H1 (cell line): ENCODE measurements at regions not wholly inside any gene's neighbourhood (a gene's known extent, or its start where the extent isn't known, plus 50 kb on each side); places are given as distances from the start of the nearest gene placed in this dataset.

ENCODE experiments used
- CTCF ChIA-PET: fragments of 300-600 bp; sonication (Branson Sonifier 250); formaldehyde crosslinking; loops from one replicate; lab custom pipeline; 2021; ENCODE audit not compliant: partially characterized antibody; lab: Charles Lee
- POLR2A ChIA-PET: fragments of 300-600 bp; sonication (Branson Sonifier 250); formaldehyde crosslinking; loops from one replicate; lab custom pipeline; 2021; ENCODE audit warnings: inconsistent platforms; ENCODE audit not compliant: partially characterized antibody; lab: Charles Lee
- DNase-seq, 2 experiments: peaks; one replicate each; pipeline versions ENCODE4 v3.0.0 to v3.0.0-alpha.2; 2010 to 2022; ENCODE audit warnings: low spot score in 2 of 2, low read depth in 1 of 2, mixed read lengths in 1 of 2
- FAIRE-seq: peaks from 2 replicates; lab custom pipeline; 2011; peaks lifted over from hg19 to GRCh38; lab: Jason Lieb, UNC
- H2AFZ ChIP-seq: 2 replicates; pipeline ENCODE4 v1.8.1; 2012; ENCODE audit warnings: low read length, inconsistent platforms
- H2AK5ac ChIP-seq: 2 replicates; pipeline ENCODE4 v1.6.1; 2013; ENCODE audit warnings: low read depth, low read length
- H2BK120ac ChIP-seq: replicated peaks from 2 replicates; pipeline ENCODE3; 2013; ENCODE audit warnings: low read depth, low read length, inconsistent platforms
- H2BK12ac ChIP-seq: 2 replicates; pipeline ENCODE4 v1.6.1; 2013; ENCODE audit warnings: low read depth, low read length
- H2BK15ac ChIP-seq: 2 replicates; pipeline ENCODE4 v1.6.1; 2013; ENCODE audit warnings: low read length
- H2BK20ac ChIP-seq: 2 replicates; pipeline ENCODE4 v1.6.1; 2013; ENCODE audit warnings: low read length
- H2BK5ac ChIP-seq: 2 replicates; pipeline ENCODE4 v1.6.1; 2013; ENCODE audit warnings: low read depth, low read length
- H3K14ac ChIP-seq: 2 replicates; pipeline ENCODE4 v1.6.1; 2013; ENCODE audit warnings: inconsistent platforms; ENCODE audit not compliant: insufficient read length
- H3K18ac ChIP-seq: 2 replicates; pipeline ENCODE4 v1.6.1; 2013; ENCODE audit warnings: low read length; ENCODE audit errors: extremely low read depth
- H3K23ac ChIP-seq: 2 replicates; pipeline ENCODE4 v1.6.1; 2013; ENCODE audit warnings: inconsistent platforms; ENCODE audit not compliant: insufficient read length
- H3K23me2 ChIP-seq: 2 replicates; pipeline ENCODE4 v1.6.1; 2013; ENCODE audit warnings: low read depth, low read length
- H3K27ac ChIP-seq: 2 replicates; pipeline ENCODE4 v1.6.1; 2011; ENCODE audit warnings: low read depth, low read length, inconsistent platforms
- H3K27me3 ChIP-seq, 4 experiments: replicated peaks in 1 of 4; 1 replicate in 1 of 4; 2 replicates in 3 of 4; pipeline versions ENCODE4 v1.6.1 to v1.8.1; 2011 to 2013; ENCODE audit warnings: low read length in 3 of 4, mild to moderate bottlenecking in 3 of 4, inconsistent platforms in 2 of 4, mixed read lengths in 2 of 4, moderate library complexity in 1 of 4; ENCODE audit not compliant: control insufficient read depth in 3 of 4, insufficient read depth in 3 of 4; ENCODE audit errors: extremely low read depth in 1 of 4
- H3K36me3 ChIP-seq, 4 experiments: 2 replicates each; pipeline versions ENCODE4 v1.6.1 to v1.8.1; 2011 to 2013; ENCODE audit warnings: mild to moderate bottlenecking in 4 of 4, low read length in 3 of 4, moderate library complexity in 2 of 4, control low read depth in 1 of 4, inconsistent platforms in 1 of 4; ENCODE audit not compliant: insufficient read depth in 4 of 4, control insufficient read depth in 2 of 4
- H3K4ac ChIP-seq: replicated peaks from 2 replicates; pipeline ENCODE3; 2013; ENCODE audit warnings: low read length, low read depth, mixed read lengths, inconsistent platforms; ENCODE audit not compliant: insufficient read length
- H3K4me1 ChIP-seq, 4 experiments: replicated peaks in 1 of 4; 1 replicate in 1 of 4; 2 replicates in 3 of 4; pipeline versions ENCODE4 v1.6.1 to v1.8.1; 2011 to 2013; ENCODE audit warnings: low read length in 3 of 4, inconsistent platforms in 2 of 4, mixed read lengths in 1 of 4; ENCODE audit not compliant: insufficient read depth in 4 of 4, control insufficient read depth in 3 of 4
- H3K4me2 ChIP-seq, 2 experiments: 2 replicates each; pipeline versions ENCODE4 v1.6.1 to v1.8.1; 2011 to 2013; ENCODE audit warnings: low read depth in 2 of 2, low read length in 2 of 2, control low read depth in 1 of 2, inconsistent platforms in 1 of 2, mild to moderate bottlenecking in 1 of 2; ENCODE audit not compliant: insufficient read depth in 1 of 2
- H3K4me3 ChIP-seq, 4 experiments: fragments of 200-600, 300-600 bp in 1 of 4; sonication (generic), shearing (Covaris generic), sonication (Bioruptor Twin) in 1 of 4; 2 replicates each; pipeline versions ENCODE4 v1.5.1 to v1.8.1; 2011 to 2016; ENCODE audit warnings: low read length in 4 of 4, low read depth in 3 of 4, control low read depth in 2 of 4, inconsistent platforms in 2 of 4, mild to moderate bottlenecking in 2 of 4, mixed read lengths in 1 of 4, moderate library complexity in 1 of 4; ENCODE audit not compliant: insufficient read depth in 2 of 4; ENCODE audit errors: extremely low read depth in 1 of 4
- H3K56ac ChIP-seq: replicated peaks from 2 replicates; pipeline ENCODE3; 2013; ENCODE audit warnings: low read depth, mild to moderate bottlenecking, mixed read lengths, low read length, inconsistent platforms; ENCODE audit not compliant: insufficient read length
- H3K79me1 ChIP-seq: 2 replicates; pipeline ENCODE4 v1.6.1; 2013; ENCODE audit warnings: low read depth, low read length, control low read depth
- H3K79me2 ChIP-seq, 2 experiments: 2 replicates each; pipeline versions ENCODE4 v1.6.1 to v1.8.1; 2012 to 2013; ENCODE audit warnings: low read length in 2 of 2, mild to moderate bottlenecking in 2 of 2, inconsistent platforms in 1 of 2; ENCODE audit not compliant: insufficient read depth in 2 of 2, control insufficient read depth in 1 of 2
- H3K9ac ChIP-seq, 4 experiments: replicated peaks in 1 of 4; 1 replicate in 1 of 4; 2 replicates in 3 of 4; pipeline versions ENCODE4 v1.6.1 to v1.8.1; 2011 to 2013; ENCODE audit warnings: low read depth in 3 of 4, low read length in 3 of 4, control low read depth in 2 of 4, mild to moderate bottlenecking in 2 of 4, moderate library complexity in 2 of 4, inconsistent platforms in 1 of 4; ENCODE audit errors: extremely low read depth in 1 of 4
- H3K9me3 ChIP-seq, 2 experiments: 2 replicates each; pipeline versions ENCODE4 v1.6.1 to v1.8.1; 2012 to 2013; ENCODE audit warnings: mild to moderate bottlenecking in 2 of 2, moderate library complexity in 2 of 2, control low read depth in 1 of 2, inconsistent platforms in 1 of 2, low read depth in 1 of 2, low read length in 1 of 2, mixed read lengths in 1 of 2; ENCODE audit not compliant: insufficient read depth in 2 of 2
- H4K20me1 ChIP-seq, 2 experiments: replicated peaks in 1 of 2; 2 replicates each; pipeline versions ENCODE3 to v1.8.1; 2011 to 2013; ENCODE audit warnings: inconsistent platforms in 2 of 2, low read length in 2 of 2, mild to moderate bottlenecking in 1 of 2; ENCODE audit not compliant: insufficient read depth in 2 of 2, control insufficient read depth in 1 of 2
- H4K5ac ChIP-seq: 2 replicates; pipeline ENCODE4 v1.6.1; 2013; ENCODE audit warnings: low read length, low read depth, mixed read lengths, inconsistent platforms; ENCODE audit not compliant: insufficient read length
- H4K8ac ChIP-seq: 2 replicates; pipeline ENCODE4 v1.8.0; 2013; ENCODE audit warnings: mild to moderate bottlenecking, moderate library complexity, low read length, inconsistent platforms; ENCODE audit not compliant: insufficient read depth; ENCODE audit errors: extremely low read depth
- H4K91ac ChIP-seq: replicated peaks from 2 replicates; pipeline ENCODE3; 2013; ENCODE audit warnings: low read length, mixed read lengths, inconsistent platforms; ENCODE audit not compliant: insufficient read length
- ATF2 ChIP-seq: IDR thresholded peaks from 2 replicates; pipeline ENCODE4 v1.6.1; 2012; ENCODE audit warnings: low read length, inconsistent platforms
- GABPA ChIP-seq: IDR thresholded peaks from 2 replicates; pipeline ENCODE4 v1.6.1; 2011; ENCODE audit warnings: mild to moderate bottlenecking, low read length, moderate library complexity, borderline replicate concordance; ENCODE audit not compliant: insufficient read depth
- POU5F1 ChIP-seq: IDR thresholded peaks from 2 replicates; pipeline ENCODE4 v1.6.1; 2011; ENCODE audit warnings: low read depth, mild to moderate bottlenecking, low read length, moderate library complexity
- RAD21 ChIP-seq, 2 experiments: IDR thresholded peaks in 1 of 2; conservative IDR thresholded peaks in 1 of 2; 2 replicates each; pipeline ENCODE4 v1.6.1; 2011; ENCODE audit warnings: low read depth in 2 of 2, low read length in 2 of 2, improper control_type of control experiment in 1 of 2, inconsistent platforms in 1 of 2, mild to moderate bottlenecking in 1 of 2, moderate library complexity in 1 of 2
- SP2 ChIP-seq: IDR thresholded peaks from 2 replicates; pipeline ENCODE4 v1.6.1; 2012; ENCODE audit warnings: mild to moderate bottlenecking, low read length, inconsistent platforms
- USF2 ChIP-seq: IDR thresholded peaks from 2 replicates; pipeline ENCODE4 v1.6.1; 2011; ENCODE audit warnings: low read length, improper control_type of control experiment
- WGBS, 2 experiments: shearing (Covaris generic) in 1 of 2; methylation state at CpG; one replicate each; pipeline versions ENCODE4 v1.1.6 to v1.1.7; 2013 to 2015; ENCODE audit warnings: low lambda C conversion rate in 2 of 2, mixed read lengths in 2 of 2, inconsistent platforms in 1 of 2, low coverage in 1 of 2, missing lambda C conversion rate in 1 of 2; ENCODE audit not compliant: insufficient replicate concordance in 2 of 2, insufficient coverage in 1 of 2, insufficient read length in 1 of 2; ENCODE audit errors: extremely low coverage in 1 of 2, missing lambda C conversion rate in 1 of 2; 5-methylcytosine and 5-hydroxymethylcytosine counted together

- H4K20me1 ChIP-seq = no peaks in the 10 kb centered on the region
- H3K4me1 ChIP-seq = no peaks in the 10 kb centered on the region
- H4K91ac ChIP-seq = no peak overlapping the region
- H3K4me3 ChIP-seq = no peak overlapping the region
- no peaks in the 10 kb centered on the region for H3K27me3 ChIP-seq
- H3K56ac ChIP-seq = no peak overlapping the region
- no peak overlapping the region for H2BK20ac ChIP-seq
- 83% methylated on average over 1 of the region's 1 CpG; no CpG with 5 or more reads in 1 of the 2 experiments for WGBS, 2 experiments
- no peak overlapping the region for H3K23ac ChIP-seq
- H4K5ac ChIP-seq = no peak overlapping the region
- DNase-seq (no peak), FAIRE-seq (no peak)
- no peak overlapping the region for H2BK15ac ChIP-seq
- no peaks in the 10 kb centered on the region for H3K79me2 ChIP-seq
- H2BK120ac ChIP-seq = no peak overlapping the region
- no peak for TF ChIP-seq RAD21 (IDR thresholded peaks at IDR 0.05 in 1 of 2, conservative IDR thresholded peaks at IDR 0.05 in 1 of 2; ENCODE audit: low read depth in 2 of 2, low read length in 2 of 2)
- no peak for TF ChIP-seq POU5F1
- no peak for TF ChIP-seq SP2
- TF ChIP-seq USF2 = no peak
- no peak for TF ChIP-seq GABPA
- no peak for TF ChIP-seq ATF2
- no peak overlapping the region for H3K27ac ChIP-seq
- H3K9me3 ChIP-seq = no peaks in the 10 kb centered on the region
- no peaks in the 10 kb centered on the region for H3K79me1 ChIP-seq
- no peak overlapping the region for H3K9ac ChIP-seq
- no peak overlapping the region for H3K4ac ChIP-seq
- no peak overlapping the region for H2AFZ ChIP-seq
- no peak overlapping the region for H2BK5ac ChIP-seq
- H2BK12ac ChIP-seq = no peak overlapping the region
- no peak overlapping the region for H3K14ac ChIP-seq
- H4K8ac ChIP-seq = no peak overlapping the region
- ChIA-PET CTCF (no interaction called here), POLR2A (no interaction called here)
- H3K23me2 ChIP-seq = no peaks in the 10 kb centered on the region
- no peak overlapping the region for H2AK5ac ChIP-seq
- H3K4me2 ChIP-seq = no peak overlapping the region
- H3K36me3 ChIP-seq = no peaks in the 10 kb centered on the region
- no peak overlapping the region for H3K18ac ChIP-seq
These were observed 82.7 kb upstream of the RFC3 start for GRCh38 chr13:33735276-33735675.
